CD4-positive, CD25-positive, alpha-beta regulatory T cell (primary cell): ENCODE measurements at regions not wholly inside any gene's neighbourhood (a gene's known extent, or its start where the extent isn't known, plus 50 kb on each side); places are given as distances from the start of the nearest gene placed in this dataset.

Source experiments
- ATAC-seq, 2 donors: fragments of 150-1000 bp; cut with Tn5 transposase; one replicate each; pipeline ENCODE4 v1.10.0; 2021; ENCODE audit warnings: low read depth in 2 of 2, moderate number of reproducible peaks in 2 of 2, moderate library complexity in 1 of 2
- DNase-seq, 3 donors: peaks; one replicate each; pipeline versions ENCODE4 v3.0.0 to v3.0.0-alpha.2; 2012 to 2022; ENCODE audit warnings: mixed read lengths in 1 of 3
- H3K27ac ChIP-seq: one replicate; pipeline ENCODE4 v1.7.0; 2013; ENCODE audit warnings: mild to moderate bottlenecking, low read length; ENCODE audit not compliant: insufficient read depth, poor library complexity, severe bottlenecking
- H3K27me3 ChIP-seq: one replicate; pipeline ENCODE4 v1.7.0; 2013; ENCODE audit warnings: low read length; ENCODE audit not compliant: control insufficient read depth, insufficient read depth
- H3K36me3 ChIP-seq: one replicate; pipeline ENCODE4 v1.7.0; 2013; ENCODE audit warnings: mild to moderate bottlenecking, low read length, moderate library complexity; ENCODE audit not compliant: control insufficient read depth, insufficient read depth
- H3K4me1 ChIP-seq: 2 replicates; pipeline ENCODE4 v1.7.0; 2013; ENCODE audit warnings: mild to moderate bottlenecking, low read length; ENCODE audit not compliant: insufficient read depth, control insufficient read depth, poor library complexity, severe bottlenecking
- H3K4me3 ChIP-seq: one replicate; pipeline ENCODE4 v1.7.0; 2013; ENCODE audit warnings: low read depth, mild to moderate bottlenecking, low read length, moderate library complexity
- H3K9me3 ChIP-seq, 2 experiments: 1 replicate in 1 of 2; 2 replicates in 1 of 2; pipeline ENCODE4 v1.7.0; 2013; ENCODE audit warnings: low read length in 2 of 2, mild to moderate bottlenecking in 1 of 2, moderate library complexity in 1 of 2; ENCODE audit not compliant: control insufficient read depth in 2 of 2
- H3K27ac Mint-ChIP-seq, 3 donors: one replicate each; pipeline ENCODE4 v1.8.0; 2020 to 2022; ENCODE audit warnings: mild to moderate bottlenecking in 3 of 3, mixed read lengths in 3 of 3, moderate library complexity in 2 of 3
- H3K27me3 Mint-ChIP-seq: one replicate; pipeline ENCODE4 v1.8.0; 2022; ENCODE audit warnings: mild to moderate bottlenecking, mixed read lengths
- H3K36me3 Mint-ChIP-seq: one replicate; pipeline ENCODE4 v1.8.0; 2020; ENCODE audit warnings: mixed read lengths
- H3K4me1 Mint-ChIP-seq, 4 donors: one replicate each; pipeline ENCODE4 v1.8.0; 2020 to 2022; ENCODE audit warnings: mixed read lengths in 4 of 4, mild to moderate bottlenecking in 1 of 4
- H3K4me3 Mint-ChIP-seq, 4 donors: one replicate each; pipeline ENCODE4 v1.8.0; 2020 to 2022; ENCODE audit warnings: mild to moderate bottlenecking in 4 of 4, mixed read lengths in 4 of 4, moderate library complexity in 3 of 4
- H3K9me3 Mint-ChIP-seq, 7 donors: one replicate each; pipeline ENCODE4 v1.8.0; 2020 to 2022; ENCODE audit warnings: mixed read lengths in 7 of 7, mild to moderate bottlenecking in 3 of 7, moderate library complexity in 2 of 7

- no peaks in the 10 kb centered on the region for H3K36me3 Mint-ChIP-seq
- H3K9me3 Mint-ChIP-seq: peaks cover 0 to 8% (median 5%) of the 10 kb centered on the region in 7 donors
- Histone ChIP-seq H3K36me3 (no peaks in the 10 kb centered on the region), H3K9me3 (no peaks in the 10 kb centered on the region), H3K27me3 (peaks cover 2% of the 10 kb centered on the region), H3K4me3 (no peak overlapping the region), H3K27ac (no peak overlapping the region), H3K4me1 (no peaks in the 10 kb centered on the region)
- ATAC-seq (no peak), DNase-seq (no peak)
- H3K27ac Mint-ChIP-seq: no peak overlapping the region
- H3K4me3 Mint-ChIP-seq: no peak overlapping the region
- no peaks in the 10 kb centered on the region for H3K4me1 Mint-ChIP-seq
- H3K27me3 Mint-ChIP-seq: peaks cover 25% of the 10 kb centered on the region
Measured at GRCh38 chr3:17951241-17951640, 208.8 kb upstream of the TBC1D5 start.

DNA sequence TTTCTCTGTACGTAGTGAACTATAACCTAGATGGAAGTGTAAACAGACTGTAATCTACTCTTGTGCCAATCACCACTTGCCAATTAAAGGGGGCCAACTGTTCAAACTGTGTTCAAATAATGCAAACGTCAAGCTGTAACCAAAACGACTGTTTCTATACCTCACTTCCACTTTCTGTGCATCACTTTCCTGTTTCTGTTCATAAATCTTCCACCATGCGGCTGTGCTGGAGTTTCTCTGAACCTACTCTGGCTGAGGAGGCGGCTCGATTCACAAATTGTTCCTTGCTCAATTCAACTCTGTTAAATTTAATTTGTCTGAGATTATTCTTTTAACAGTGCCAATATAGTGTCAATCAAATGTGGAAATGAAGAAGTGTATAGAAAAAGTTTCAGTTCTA is 206.7 kb upstream of the TBC1D5 start:
- H3K9me3 Mint-ChIP-seq: peaks cover 0 to 8% (median 4%) of the 10 kb centered on the region in 7 donors
- no peaks in the 10 kb centered on the region for H3K4me1 ChIP-seq
- no peak overlapping the region for H3K27ac ChIP-seq
- no peaks in the 10 kb centered on the region for H3K36me3 ChIP-seq
- ATAC-seq (no peak), DNase-seq (no peak)
- no peak overlapping the region for H3K4me3 Mint-ChIP-seq
- H3K27ac Mint-ChIP-seq: peak overlapping the region in 1 of 3 donors; percentile 7
- H3K27me3 Mint-ChIP-seq: peaks cover 24% of the 10 kb centered on the region
- H3K27me3 ChIP-seq: peaks cover 7% of the 10 kb centered on the region
- no peaks in the 10 kb centered on the region for H3K36me3 Mint-ChIP-seq
- H3K4me1 Mint-ChIP-seq: no peaks in the 10 kb centered on the region
- no peaks in the 10 kb centered on the region for H3K9me3 ChIP-seq
- no peak overlapping the region for H3K4me3 ChIP-seq

GRCh38 chr3:17947833-17948232 is 205.4 kb upstream of the TBC1D5 start:
- Mint-ChIP-seq H3K4me1 (no peaks in the 10 kb centered on the region), H3K27me3 (peaks cover 21% of the 10 kb centered on the region), H3K4me3 (no peak overlapping the region), H3K9me3 (peaks cover 0 to 5% (median 0%) of the 10 kb centered on the region in 7 donors), H3K27ac (no peak overlapping the region), H3K36me3 (no peaks in the 10 kb centered on the region)
- DNase-seq (no peak), ATAC-seq (no peak)
- Histone ChIP-seq H3K27ac (no peak overlapping the region), H3K36me3 (no peaks in the 10 kb centered on the region), H3K9me3 (no peaks in the 10 kb centered on the region), H3K27me3 (peaks cover 7% of the 10 kb centered on the region), H3K4me3 (no peak overlapping the region), H3K4me1 (no peaks in the 10 kb centered on the region)

DNA sequence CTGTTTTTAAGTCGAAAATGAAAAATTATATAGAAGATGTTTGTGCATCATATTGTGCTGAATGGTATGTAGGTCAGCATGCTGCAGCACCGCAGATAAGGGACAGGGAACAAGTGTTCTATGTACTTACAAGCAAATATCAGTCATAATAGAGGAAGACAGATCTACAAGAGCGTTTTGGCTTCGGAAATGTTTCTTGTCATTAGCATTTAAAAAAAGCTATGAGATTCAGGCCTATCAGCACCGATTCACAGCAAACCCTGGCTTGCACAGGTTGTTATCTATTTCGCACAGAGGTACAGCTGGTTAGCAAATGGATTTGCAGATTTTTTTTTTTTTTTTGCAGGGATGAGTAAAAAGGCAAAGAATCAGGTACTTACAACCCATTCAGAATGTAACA is 204.2 kb upstream of the TBC1D5 start:
- no peaks in the 10 kb centered on the region for H3K36me3 Mint-ChIP-seq
- H3K9me3 Mint-ChIP-seq: peaks cover 0 to 4% (median 0%) of the 10 kb centered on the region in 7 donors
- H3K4me1 ChIP-seq: no peaks in the 10 kb centered on the region
- no peak overlapping the region for H3K4me3 ChIP-seq
- H3K27ac Mint-ChIP-seq: no peak overlapping the region
- H3K36me3 ChIP-seq: no peaks in the 10 kb centered on the region
- H3K4me3 Mint-ChIP-seq: no peak overlapping the region
- H3K9me3 ChIP-seq: no peaks in the 10 kb centered on the region
- DNase-seq (no peak), ATAC-seq (no peak)
- peaks cover 15% of the 10 kb centered on the region for H3K27me3 Mint-ChIP-seq
- H3K27me3 ChIP-seq: peaks cover 7% of the 10 kb centered on the region
- H3K4me1 Mint-ChIP-seq: no peaks in the 10 kb centered on the region
- H3K27ac ChIP-seq: no peak overlapping the region

DNA sequence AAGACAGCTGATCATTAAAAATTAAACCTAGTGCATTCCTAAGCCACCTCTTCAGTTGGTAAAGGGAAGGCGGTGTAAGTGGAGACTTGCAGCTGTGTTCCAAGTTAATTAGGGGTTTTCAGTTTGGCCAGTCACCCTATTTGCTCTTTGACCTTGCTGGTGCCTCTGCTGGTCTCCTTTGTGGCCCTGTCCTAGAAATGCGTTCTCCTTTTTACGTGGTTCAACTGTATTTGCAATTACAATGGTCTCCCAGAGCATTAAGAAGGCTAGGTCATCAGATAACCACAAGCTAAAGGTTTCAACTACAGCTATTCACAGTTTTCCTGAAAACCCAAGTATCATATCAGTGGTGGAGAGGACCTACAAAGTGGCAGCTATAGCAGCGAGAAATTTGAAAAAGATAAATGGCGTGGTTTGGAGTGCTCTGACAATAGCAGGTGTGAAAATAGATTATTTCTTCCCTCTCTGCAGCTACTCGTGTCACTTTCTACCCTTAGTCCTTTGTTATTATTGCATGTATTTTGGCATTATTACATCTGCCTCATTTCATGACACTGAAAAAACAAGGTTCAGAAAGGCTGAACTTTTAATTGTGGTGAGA is 203.5 kb upstream of the TBC1D5 start:
- peaks cover 0 to 4% (median 0%) of the 10 kb centered on the region in 7 donors for H3K9me3 Mint-ChIP-seq
- H3K4me1 Mint-ChIP-seq: no peaks in the 10 kb centered on the region
- Histone ChIP-seq H3K4me3 (no peak overlapping the region), H3K27me3 (peaks cover 7% of the 10 kb centered on the region), H3K27ac (no peak overlapping the region), H3K4me1 (no peaks in the 10 kb centered on the region), H3K9me3 (no peaks in the 10 kb centered on the region), H3K36me3 (no peaks in the 10 kb centered on the region)
- H3K27me3 Mint-ChIP-seq: peaks cover 15% of the 10 kb centered on the region
- DNase-seq (no peak), ATAC-seq (no peak)
- no peak overlapping the region for H3K4me3 Mint-ChIP-seq
- H3K36me3 Mint-ChIP-seq: no peaks in the 10 kb centered on the region
- H3K27ac Mint-ChIP-seq: no peak overlapping the region

- H3K36me3 Mint-ChIP-seq: no peaks in the 10 kb centered on the region
- no peaks in the 10 kb centered on the region for H3K4me1 ChIP-seq
- ATAC-seq: no peak
- H3K4me1 Mint-ChIP-seq: no peaks in the 10 kb centered on the region
- H3K9me3 ChIP-seq: no peaks in the 10 kb centered on the region
- H3K27ac ChIP-seq: no peak overlapping the region
- H3K4me3 ChIP-seq: no peak overlapping the region
- peaks cover 7% of the 10 kb centered on the region for H3K27me3 ChIP-seq
- H3K36me3 ChIP-seq: no peaks in the 10 kb centered on the region
- H3K9me3 Mint-ChIP-seq: no peaks in the 10 kb centered on the region
- DNase-seq: no peak
- H3K27me3 Mint-ChIP-seq: peaks cover 15% of the 10 kb centered on the region
- no peak overlapping the region for H3K4me3 Mint-ChIP-seq
- no peak overlapping the region for H3K27ac Mint-ChIP-seq
Measured at GRCh38 chr3:17945018-17945798, 202.8 kb upstream of the TBC1D5 start.

- no peak for DNase-seq
- Mint-ChIP-seq H3K9me3 (no peaks in the 10 kb centered on the region), H3K27me3 (peaks cover 5% of the 10 kb centered on the region), H3K36me3 (no peaks in the 10 kb centered on the region), H3K4me3 (no peak overlapping the region), H3K27ac (no peak overlapping the region), H3K4me1 (no peaks in the 10 kb centered on the region)
- H3K4me3 ChIP-seq: no peak overlapping the region
- H3K27me3 ChIP-seq: peaks cover 5% of the 10 kb centered on the region
- no peak for ATAC-seq
- H3K4me1 ChIP-seq: no peaks in the 10 kb centered on the region
- H3K36me3 ChIP-seq: no peaks in the 10 kb centered on the region
- no peak overlapping the region for H3K27ac ChIP-seq
- no peaks in the 10 kb centered on the region for H3K9me3 ChIP-seq
Measured at GRCh38 chr3:17942856-17943255, 200.4 kb upstream of the TBC1D5 start.

DNA sequence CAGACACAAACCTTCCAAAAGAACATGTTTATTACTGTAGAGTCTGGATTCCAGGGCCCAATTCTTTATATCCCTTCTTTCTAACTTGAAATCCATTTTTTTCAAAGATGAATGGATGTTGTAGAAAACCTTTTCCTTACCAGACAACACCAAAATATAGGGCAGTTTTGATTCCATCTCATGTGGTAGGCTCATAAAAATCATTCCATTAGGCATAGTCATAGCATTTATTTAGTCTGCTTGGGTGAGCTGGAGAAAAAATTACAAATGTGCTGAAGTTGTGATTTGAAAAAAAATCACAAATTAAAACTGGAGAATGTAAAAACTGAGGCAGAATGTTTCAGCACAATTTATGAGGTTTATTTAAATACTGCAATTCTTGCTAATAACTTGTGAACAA is 199.3 kb upstream of the TBC1D5 start:
- no peak overlapping the region for H3K4me3 Mint-ChIP-seq
- Histone ChIP-seq H3K9me3 (no peaks in the 10 kb centered on the region), H3K27ac (no peak overlapping the region), H3K36me3 (no peaks in the 10 kb centered on the region), H3K4me3 (no peak overlapping the region), H3K27me3 (peaks cover 5% of the 10 kb centered on the region), H3K4me1 (no peaks in the 10 kb centered on the region)
- ATAC-seq (no peak), DNase-seq (no peak)
- H3K27ac Mint-ChIP-seq: no peak overlapping the region
- peaks cover 9% of the 10 kb centered on the region for H3K27me3 Mint-ChIP-seq
- H3K9me3 Mint-ChIP-seq: no peaks in the 10 kb centered on the region
- no peaks in the 10 kb centered on the region for H3K4me1 Mint-ChIP-seq
- no peaks in the 10 kb centered on the region for H3K36me3 Mint-ChIP-seq
